ENCODE measurements at regions not wholly inside any gene's neighbourhood (a gene's known extent, or its start where the extent isn't known, plus 50 kb on each side); places are given as distances from the start of the nearest gene placed in this dataset.

- TF ChIP-seq, protein P1, sequence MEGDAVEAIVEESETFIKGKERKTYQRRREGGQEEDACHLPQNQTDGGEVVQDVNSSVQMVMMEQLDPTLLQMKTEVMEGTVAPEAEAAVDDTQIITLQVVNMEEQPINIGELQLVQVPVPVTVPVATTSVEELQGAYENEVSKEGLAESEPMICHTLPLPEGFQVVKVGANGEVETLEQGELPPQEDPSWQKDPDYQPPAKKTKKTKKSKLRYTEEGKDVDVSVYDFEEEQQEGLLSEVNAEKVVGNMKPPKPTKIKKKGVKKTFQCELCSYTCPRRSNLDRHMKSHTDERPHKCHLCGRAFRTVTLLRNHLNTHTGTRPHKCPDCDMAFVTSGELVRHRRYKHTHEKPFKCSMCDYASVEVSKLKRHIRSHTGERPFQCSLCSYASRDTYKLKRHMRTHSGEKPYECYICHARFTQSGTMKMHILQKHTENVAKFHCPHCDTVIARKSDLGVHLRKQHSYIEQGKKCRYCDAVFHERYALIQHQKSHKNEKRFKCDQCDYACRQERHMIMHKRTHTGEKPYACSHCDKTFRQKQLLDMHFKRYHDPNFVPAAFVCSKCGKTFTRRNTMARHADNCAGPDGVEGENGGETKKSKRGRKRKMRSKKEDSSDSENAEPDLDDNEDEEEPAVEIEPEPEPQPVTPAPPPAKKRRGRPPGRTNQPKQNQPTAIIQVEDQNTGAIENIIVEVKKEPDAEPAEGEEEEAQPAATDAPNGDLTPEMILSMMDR (conservative IDR thresholded peaks at IDR 0.05): no peak
- no peak for TF ChIP-seq EZH2 (IDR thresholded peaks at IDR 0.05; ENCODE audit: low read depth)
Observed at GRCh38 chr7:80386686-80387085, 125.2 kb downstream of the GNAT3 start.

Measured in PC-9 (cell line).